ENCODE measurements at regions not wholly inside any gene's neighbourhood (a gene's known extent, or its start where the extent isn't known, plus 50 kb on each side); places are given as distances from the start of the nearest gene placed in this dataset.

- Histone ChIP-seq H3K36me3 (ENCODE audit: insufficient read depth, low read length) (no peaks in the 10 kb centered on the region), H3K4me1 (ENCODE audit: insufficient read depth, low read length) (no peaks in the 10 kb centered on the region), H3K27ac (ENCODE audit: low read depth, low read length) (no peak overlapping the region), H3K27me3 (ENCODE audit: insufficient read depth, low read length, poor library complexity, severe bottlenecking) (no peaks in the 10 kb centered on the region), H3K9me3 (ENCODE audit: low read length) (no peaks in the 10 kb centered on the region), H3K4me3 (ENCODE audit: low read length) (no peak overlapping the region)
- ChIA-PET POLR2A (no interaction called here), CTCF (no interaction called here)
- H3K4me3 Mint-ChIP-seq: no peak overlapping the region
- DNase-seq: no peak
- no peaks in the 10 kb centered on the region for H3K36me3 Mint-ChIP-seq
- no peaks in the 10 kb centered on the region for H3K4me1 Mint-ChIP-seq
- H3K27ac Mint-ChIP-seq: no peak overlapping the region
- H3K27me3 Mint-ChIP-seq: no peaks in the 10 kb centered on the region
- peaks cover 2 to 9% (median 5%) of the 10 kb centered on the region in 5 donors for H3K9me3 Mint-ChIP-seq
Observed at GRCh38 chr12:74836567-74836966, 298.9 kb downstream of the ATXN7L3B start.

- Histone ChIP-seq H3K4me1 (ENCODE audit: insufficient read depth, low read length) (no peaks in the 10 kb centered on the region), H3K27ac (ENCODE audit: low read depth, low read length) (no peak overlapping the region), H3K36me3 (ENCODE audit: insufficient read depth, low read length) (no peaks in the 10 kb centered on the region), H3K9me3 (ENCODE audit: low read length) (no peaks in the 10 kb centered on the region), H3K27me3 (ENCODE audit: insufficient read depth, low read length, poor library complexity, severe bottlenecking) (no peaks in the 10 kb centered on the region), H3K4me3 (ENCODE audit: low read length) (no peak overlapping the region)
- H3K36me3 Mint-ChIP-seq: no peaks in the 10 kb centered on the region
- DNase-seq: no peak
- no peaks in the 10 kb centered on the region for H3K4me1 Mint-ChIP-seq
- H3K27me3 Mint-ChIP-seq: no peaks in the 10 kb centered on the region
- no peaks in the 10 kb centered on the region for H3K9me3 Mint-ChIP-seq
- no peak overlapping the region for H3K4me3 Mint-ChIP-seq
- ChIA-PET POLR2A (no interaction called here), CTCF (no interaction called here)
- no peak overlapping the region for H3K27ac Mint-ChIP-seq
Observed at GRCh38 chr12:74846116-74846515, 308.5 kb downstream of the ATXN7L3B start.

GRCh38 chr12:74847169-74847568 lies 309.5 kb downstream of the ATXN7L3B start:
- CTCF ChIA-PET: no interaction called here

GRCh38 chr12:74848006-74848405 lies 310.4 kb downstream of the ATXN7L3B start:
- no peak for DNase-seq
- H3K36me3 Mint-ChIP-seq: no peaks in the 10 kb centered on the region
- H3K4me1 ChIP-seq (ENCODE audit: insufficient read depth, low read length): no peaks in the 10 kb centered on the region
- no peaks in the 10 kb centered on the region for H3K27me3 Mint-ChIP-seq
- no peaks in the 10 kb centered on the region for H3K4me1 Mint-ChIP-seq
- H3K27ac Mint-ChIP-seq: no peak overlapping the region
- H3K27me3 ChIP-seq (ENCODE audit: insufficient read depth, low read length, poor library complexity, severe bottlenecking): no peaks in the 10 kb centered on the region
- ChIA-PET POLR2A (no interaction called here), CTCF (no interaction called here)
- no peak overlapping the region for H3K27ac ChIP-seq (ENCODE audit: low read depth, low read length)
- H3K9me3 Mint-ChIP-seq: no peaks in the 10 kb centered on the region
- no peaks in the 10 kb centered on the region for H3K9me3 ChIP-seq (ENCODE audit: low read length)
- H3K36me3 ChIP-seq (ENCODE audit: insufficient read depth, low read length): no peaks in the 10 kb centered on the region
- no peak overlapping the region for H3K4me3 Mint-ChIP-seq
- H3K4me3 ChIP-seq (ENCODE audit: low read length): no peak overlapping the region

More at GRCh38 chr12:74847169-74847568, 309.5 kb downstream of the ATXN7L3B start:
- H3K27ac ChIP-seq (ENCODE audit: low read depth, low read length): no peak overlapping the region
- POLR2A ChIA-PET: no interaction called here
- H3K4me3 Mint-ChIP-seq: no peak overlapping the region
- H3K4me3 ChIP-seq (ENCODE audit: low read length): no peak overlapping the region
- H3K27me3 ChIP-seq (ENCODE audit: insufficient read depth, low read length, poor library complexity, severe bottlenecking): no peaks in the 10 kb centered on the region
- H3K27me3 Mint-ChIP-seq: no peaks in the 10 kb centered on the region
- no peak overlapping the region for H3K27ac Mint-ChIP-seq
- H3K4me1 Mint-ChIP-seq: no peaks in the 10 kb centered on the region
- no peaks in the 10 kb centered on the region for H3K36me3 ChIP-seq (ENCODE audit: insufficient read depth, low read length)
- no peaks in the 10 kb centered on the region for H3K4me1 ChIP-seq (ENCODE audit: insufficient read depth, low read length)
- DNase-seq: no peak
- no peaks in the 10 kb centered on the region for H3K9me3 ChIP-seq (ENCODE audit: low read length)
- H3K36me3 Mint-ChIP-seq: no peaks in the 10 kb centered on the region
- no peaks in the 10 kb centered on the region for H3K9me3 Mint-ChIP-seq

GRCh38 chr12:74849801-74850200 lies 312.2 kb downstream of the ATXN7L3B start:
- H3K27ac ChIP-seq (ENCODE audit: low read depth, low read length): no peak overlapping the region
- Mint-ChIP-seq H3K27me3 (no peaks in the 10 kb centered on the region), H3K27ac (no peak overlapping the region), H3K4me3 (no peak overlapping the region), H3K9me3 (no peaks in the 10 kb centered on the region), H3K4me1 (no peaks in the 10 kb centered on the region), H3K36me3 (no peaks in the 10 kb centered on the region)
- H3K4me3 ChIP-seq (ENCODE audit: low read length): no peak overlapping the region
- ChIA-PET POLR2A (no interaction called here), CTCF (no interaction called here)
- DNase-seq: no peak
- no peaks in the 10 kb centered on the region for H3K27me3 ChIP-seq (ENCODE audit: insufficient read depth, low read length, poor library complexity, severe bottlenecking)
- no peaks in the 10 kb centered on the region for H3K9me3 ChIP-seq (ENCODE audit: low read length)
- H3K4me1 ChIP-seq (ENCODE audit: insufficient read depth, low read length): no peaks in the 10 kb centered on the region
- H3K36me3 ChIP-seq (ENCODE audit: insufficient read depth, low read length): no peaks in the 10 kb centered on the region

- H3K36me3 ChIP-seq (ENCODE audit: insufficient read depth, low read length): no peaks in the 10 kb centered on the region
- Mint-ChIP-seq H3K4me1 (no peaks in the 10 kb centered on the region), H3K9me3 (peaks cover 0 to 6% (median 2%) of the 10 kb centered on the region in 5 donors)
Observed at GRCh38 chr12:74871817-74872216, 334.2 kb downstream of the ATXN7L3B start.

GRCh38 chr12:74885775-74886174 lies 323.9 kb downstream of the KCNC2 start:
- no peaks in the 10 kb centered on the region for H3K9me3 ChIP-seq (ENCODE audit: low read length)
- no peak overlapping the region for H3K4me3 Mint-ChIP-seq
- ChIA-PET CTCF (no interaction called here), POLR2A (no interaction called here)
- peaks cover 0 to 1% of the 10 kb centered on the region in 2 donors for H3K27me3 Mint-ChIP-seq
- peaks cover 0 to 2% (median 0%) of the 10 kb centered on the region in 5 donors for H3K9me3 Mint-ChIP-seq
- H3K27ac Mint-ChIP-seq: no peak overlapping the region
- no peaks in the 10 kb centered on the region for H3K4me1 ChIP-seq (ENCODE audit: insufficient read depth, low read length)
- H3K27me3 ChIP-seq (ENCODE audit: insufficient read depth, low read length, poor library complexity, severe bottlenecking): no peaks in the 10 kb centered on the region
- no peaks in the 10 kb centered on the region for H3K36me3 ChIP-seq (ENCODE audit: insufficient read depth, low read length)
- H3K4me3 ChIP-seq (ENCODE audit: low read length): no peak overlapping the region
- H3K4me1 Mint-ChIP-seq: peaks cover 13 to 22% (median 20%) of the 10 kb centered on the region in 3 donors
- no peak overlapping the region for H3K27ac ChIP-seq (ENCODE audit: low read depth, low read length)
- no peak for DNase-seq
- no peaks in the 10 kb centered on the region for H3K36me3 Mint-ChIP-seq

More at GRCh38 chr12:74871817-74872216, 334.2 kb downstream of the ATXN7L3B start:
- Mint-ChIP-seq H3K36me3 (no peaks in the 10 kb centered on the region), H3K27ac (no peak overlapping the region), H3K4me3 (no peak overlapping the region), H3K27me3 (no peaks in the 10 kb centered on the region)
- Histone ChIP-seq H3K27ac (ENCODE audit: low read depth, low read length) (no peak overlapping the region), H3K4me1 (ENCODE audit: insufficient read depth, low read length) (no peaks in the 10 kb centered on the region), H3K27me3 (ENCODE audit: insufficient read depth, low read length, poor library complexity, severe bottlenecking) (no peaks in the 10 kb centered on the region), H3K9me3 (ENCODE audit: low read length) (no peaks in the 10 kb centered on the region), H3K4me3 (ENCODE audit: low read length) (no peak overlapping the region)
- POLR2A ChIA-PET: no interaction called here
- DNase-seq: no peak
- CTCF ChIA-PET: no interaction called here

GRCh38 chr12:74889073-74889472 lies 320.6 kb downstream of the KCNC2 start:
- Histone ChIP-seq H3K27me3 (ENCODE audit: insufficient read depth, low read length, poor library complexity, severe bottlenecking) (no peaks in the 10 kb centered on the region), H3K27ac (ENCODE audit: low read depth, low read length) (no peak overlapping the region), H3K9me3 (ENCODE audit: low read length) (no peaks in the 10 kb centered on the region), H3K4me3 (ENCODE audit: low read length) (no peak overlapping the region), H3K36me3 (ENCODE audit: insufficient read depth, low read length) (no peaks in the 10 kb centered on the region), H3K4me1 (ENCODE audit: insufficient read depth, low read length) (no peaks in the 10 kb centered on the region)
- DNase-seq: no peak
- ChIA-PET CTCF (no interaction called here), POLR2A (no interaction called here)
- Mint-ChIP-seq H3K4me1 (peaks cover 26 to 48% (median 42%) of the 10 kb centered on the region in 3 donors), H3K36me3 (no peaks in the 10 kb centered on the region), H3K9me3 (peaks cover 0 to 3% (median 2%) of the 10 kb centered on the region in 5 donors), H3K27ac (no peak overlapping the region), H3K4me3 (no peak overlapping the region), H3K27me3 (peaks cover 0 to 1% of the 10 kb centered on the region in 2 donors)
